DOHH2 (cell line): ENCODE measurements at regions not wholly inside any gene's neighbourhood (a gene's known extent, or its start where the extent isn't known, plus 50 kb on each side); places are given as distances from the start of the nearest gene placed in this dataset.

Experiments
- H3F3A ChIP-seq: fragments of 200-600 bp; sonication (generic), shearing (Covaris generic); 2 replicates; pipeline ENCODE4 v1.6.0; 2016; ENCODE audit warnings: antibody characterized with exemption, mild to moderate bottlenecking; ENCODE audit not compliant: control insufficient read depth, insufficient read depth
- H3K27ac ChIP-seq: fragments of 200-600 bp; sonication (generic); 2 replicates; pipeline ENCODE4 v1.5.1; 2014; ENCODE audit warnings: low read depth, mild to moderate bottlenecking, low read length, moderate library complexity
- H3K27me3 ChIP-seq: fragments of 200-600 bp; sonication (generic); 2 replicates; pipeline ENCODE4 v1.6.1; 2014; ENCODE audit warnings: mild to moderate bottlenecking, low read length, mixed read lengths; ENCODE audit not compliant: control insufficient read depth
- H3K36me3 ChIP-seq: fragments of 200-600 bp; sonication (generic); 2 replicates; pipeline ENCODE4 v1.6.1; 2014; ENCODE audit warnings: mild to moderate bottlenecking, low read length, moderate library complexity, mixed read lengths; ENCODE audit not compliant: control insufficient read depth
- H3K4me1 ChIP-seq: fragments of 200-600 bp; sonication (generic); 2 replicates; pipeline ENCODE4 v1.6.1; 2014; ENCODE audit warnings: mild to moderate bottlenecking, low read length, mixed read lengths; ENCODE audit not compliant: control insufficient read depth
- H3K4me2 ChIP-seq: fragments of 200-600 bp; sonication (generic); 2 replicates; pipeline ENCODE4 v1.6.0; 2014; ENCODE audit warnings: mild to moderate bottlenecking, low read length, moderate library complexity
- H3K4me3 ChIP-seq: fragments of 200-600 bp; sonication (generic); 2 replicates; pipeline ENCODE4 v1.5.1; 2014; ENCODE audit warnings: mild to moderate bottlenecking, low read length, mixed read lengths
- H3K79me2 ChIP-seq: fragments of 200-600 bp; sonication (generic); 2 replicates; pipeline ENCODE4 v1.6.1; 2014; ENCODE audit warnings: mild to moderate bottlenecking, low read length, mixed read lengths; ENCODE audit not compliant: control insufficient read depth
- H3K9me2 ChIP-seq: fragments of 200-600 bp; sonication (generic); replicated peaks from 2 replicates; pipeline ENCODE4 v1.6.1; 2014; ENCODE audit warnings: mild to moderate bottlenecking, low read length, mixed read lengths; ENCODE audit not compliant: control insufficient read depth
- H3K9me3 ChIP-seq: fragments of 200-600 bp; sonication (generic); 2 replicates; pipeline ENCODE4 v1.6.1; 2014; ENCODE audit warnings: antibody characterized with exemption, low read length, mixed read lengths; ENCODE audit not compliant: control insufficient read depth, insufficient read depth
- H4K20me1 ChIP-seq: fragments of 200-600 bp; sonication (generic); 2 replicates; pipeline ENCODE4 v1.6.0; 2014; ENCODE audit warnings: low read depth, mild to moderate bottlenecking, antibody characterized with exemption, low read length, moderate library complexity; ENCODE audit not compliant: control insufficient read depth, insufficient read depth
- CTCF ChIP-seq: fragments of 200-600 bp; sonication (generic); IDR thresholded peaks from one replicate; pipeline ENCODE4 v1.5.1; 2014; ENCODE audit warnings: antibody characterized with exemption, mild to moderate bottlenecking, low read depth, low read length; ENCODE audit not compliant: poor library complexity, severe bottlenecking
- EZH2phosphoT487 ChIP-seq: fragments of 200-600 bp; sonication (generic); IDR thresholded peaks from 2 replicates; pipeline ENCODE4 v1.6.1; 2017; ENCODE audit warnings: borderline replicate concordance, mild to moderate bottlenecking, antibody characterized with exemption, low read length, moderate library complexity, mixed read lengths

- Histone ChIP-seq H3K4me2 (no peak overlapping the region), H3K27ac (no peak overlapping the region), H3F3A (no peaks in the 10 kb centered on the region), H3K27me3 (peaks cover 6% of the 10 kb centered on the region; the same call in 1 of the 2 replicates), H3K79me2 (no peaks in the 10 kb centered on the region), H3K36me3 (no peaks in the 10 kb centered on the region), H3K4me1 (no peaks in the 10 kb centered on the region), H3K9me2 (no peaks in the 10 kb centered on the region), H3K4me3 (no peak overlapping the region), H3K9me3 (no peaks in the 10 kb centered on the region), H4K20me1 (no peaks in the 10 kb centered on the region)
- TF ChIP-seq CTCF (no peak), EZH2phosphoT487 (no peak)
Measured at GRCh38 chr7:94129443-94130140, 125.4 kb upstream of the BET1 start.

GRCh38 chr7:94130716-94131115 lies 126.6 kb upstream of the BET1 start:
- Histone ChIP-seq H3K4me3 (no peak overlapping the region), H3F3A (no peaks in the 10 kb centered on the region), H3K4me2 (no peak overlapping the region), H3K27ac (no peak overlapping the region), H4K20me1 (no peaks in the 10 kb centered on the region), H3K4me1 (no peaks in the 10 kb centered on the region), H3K9me3 (no peaks in the 10 kb centered on the region), H3K36me3 (no peaks in the 10 kb centered on the region), H3K9me2 (no peaks in the 10 kb centered on the region), H3K79me2 (no peaks in the 10 kb centered on the region), H3K27me3 (peaks cover 11% of the 10 kb centered on the region)
- TF ChIP-seq CTCF: no peak
- no peak for TF ChIP-seq EZH2phosphoT487

GRCh38 chr7:94133460-94133859 lies 129.3 kb upstream of the BET1 start:
- no peak for TF ChIP-seq CTCF
- no peak for TF ChIP-seq EZH2phosphoT487
- Histone ChIP-seq H3K27me3 (peaks cover 16% of the 10 kb centered on the region), H3K9me3 (no peaks in the 10 kb centered on the region), H3K4me2 (no peak overlapping the region), H4K20me1 (no peaks in the 10 kb centered on the region), H3F3A (no peaks in the 10 kb centered on the region), H3K27ac (no peak overlapping the region), H3K9me2 (no peaks in the 10 kb centered on the region), H3K4me3 (no peak overlapping the region), H3K79me2 (no peaks in the 10 kb centered on the region), H3K4me1 (no peaks in the 10 kb centered on the region), H3K36me3 (no peaks in the 10 kb centered on the region)
